HFF-Myc (cell line): ENCODE measurements at regions not wholly inside any gene's neighbourhood (a gene's known extent, or its start where the extent isn't known, plus 50 kb on each side); places are given as distances from the start of the nearest gene placed in this dataset.

Source experiments
- DNase-seq: peaks from one replicate; pipeline ENCODE4 v3.0.0-alpha.2; 2011; ENCODE audit warnings: low read depth; ENCODE audit errors: extremely low read depth
- H3K4me3 ChIP-seq: replicated peaks from 2 replicates; pipeline ENCODE4 v1.5.1; 2011; ENCODE audit warnings: low read depth, mild to moderate bottlenecking, control low read depth, low read length
- TF ChIP-seq, protein P1 (sequence below): IDR thresholded peaks from 2 replicates; pipeline ENCODE4 v1.5.1; 2012; ENCODE audit warnings: mild to moderate bottlenecking, low read depth, low read length, control low read depth; ENCODE audit errors: missing control alignments

DNA sequence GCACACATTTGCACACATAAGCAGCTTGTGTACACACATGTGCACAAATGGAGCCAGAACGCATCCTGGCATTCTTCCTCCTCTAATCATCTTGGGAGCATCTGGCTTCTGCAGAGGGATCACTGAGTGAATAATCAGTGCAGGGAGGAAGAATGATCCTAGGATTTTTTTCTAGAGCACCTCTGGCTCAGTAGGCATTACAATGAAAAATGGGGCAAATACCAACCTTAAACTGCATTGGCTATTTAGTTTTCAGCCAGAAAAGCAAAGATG is 205.7 kb upstream of the TCF21 start:
- DNase-seq = no peak
- no peak overlapping the region for H3K4me3 ChIP-seq
- TF ChIP-seq, protein P1, sequence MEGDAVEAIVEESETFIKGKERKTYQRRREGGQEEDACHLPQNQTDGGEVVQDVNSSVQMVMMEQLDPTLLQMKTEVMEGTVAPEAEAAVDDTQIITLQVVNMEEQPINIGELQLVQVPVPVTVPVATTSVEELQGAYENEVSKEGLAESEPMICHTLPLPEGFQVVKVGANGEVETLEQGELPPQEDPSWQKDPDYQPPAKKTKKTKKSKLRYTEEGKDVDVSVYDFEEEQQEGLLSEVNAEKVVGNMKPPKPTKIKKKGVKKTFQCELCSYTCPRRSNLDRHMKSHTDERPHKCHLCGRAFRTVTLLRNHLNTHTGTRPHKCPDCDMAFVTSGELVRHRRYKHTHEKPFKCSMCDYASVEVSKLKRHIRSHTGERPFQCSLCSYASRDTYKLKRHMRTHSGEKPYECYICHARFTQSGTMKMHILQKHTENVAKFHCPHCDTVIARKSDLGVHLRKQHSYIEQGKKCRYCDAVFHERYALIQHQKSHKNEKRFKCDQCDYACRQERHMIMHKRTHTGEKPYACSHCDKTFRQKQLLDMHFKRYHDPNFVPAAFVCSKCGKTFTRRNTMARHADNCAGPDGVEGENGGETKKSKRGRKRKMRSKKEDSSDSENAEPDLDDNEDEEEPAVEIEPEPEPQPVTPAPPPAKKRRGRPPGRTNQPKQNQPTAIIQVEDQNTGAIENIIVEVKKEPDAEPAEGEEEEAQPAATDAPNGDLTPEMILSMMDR = no peak

DNA sequence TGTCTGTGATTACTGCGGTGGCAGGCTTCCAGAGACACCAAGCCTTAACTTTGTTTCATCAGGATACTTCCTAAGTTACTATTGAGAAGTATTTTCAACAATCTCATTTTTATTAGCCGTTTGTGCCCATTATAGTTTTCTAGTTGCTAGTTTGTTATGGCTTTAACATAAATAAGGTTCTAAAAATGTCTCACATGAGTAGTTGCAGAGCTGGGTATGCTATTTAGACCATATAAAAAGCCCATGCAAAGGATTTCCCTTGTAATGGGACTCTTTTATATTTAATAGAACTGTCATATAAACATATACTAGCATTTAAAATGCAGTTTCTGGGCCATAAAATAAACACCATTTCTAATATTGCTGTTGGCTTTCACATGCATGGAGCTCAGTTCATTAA is 205.3 kb upstream of the TCF21 start:
- no peak overlapping the region for H3K4me3 ChIP-seq
- TF ChIP-seq, protein P1 = no peak

DNA sequence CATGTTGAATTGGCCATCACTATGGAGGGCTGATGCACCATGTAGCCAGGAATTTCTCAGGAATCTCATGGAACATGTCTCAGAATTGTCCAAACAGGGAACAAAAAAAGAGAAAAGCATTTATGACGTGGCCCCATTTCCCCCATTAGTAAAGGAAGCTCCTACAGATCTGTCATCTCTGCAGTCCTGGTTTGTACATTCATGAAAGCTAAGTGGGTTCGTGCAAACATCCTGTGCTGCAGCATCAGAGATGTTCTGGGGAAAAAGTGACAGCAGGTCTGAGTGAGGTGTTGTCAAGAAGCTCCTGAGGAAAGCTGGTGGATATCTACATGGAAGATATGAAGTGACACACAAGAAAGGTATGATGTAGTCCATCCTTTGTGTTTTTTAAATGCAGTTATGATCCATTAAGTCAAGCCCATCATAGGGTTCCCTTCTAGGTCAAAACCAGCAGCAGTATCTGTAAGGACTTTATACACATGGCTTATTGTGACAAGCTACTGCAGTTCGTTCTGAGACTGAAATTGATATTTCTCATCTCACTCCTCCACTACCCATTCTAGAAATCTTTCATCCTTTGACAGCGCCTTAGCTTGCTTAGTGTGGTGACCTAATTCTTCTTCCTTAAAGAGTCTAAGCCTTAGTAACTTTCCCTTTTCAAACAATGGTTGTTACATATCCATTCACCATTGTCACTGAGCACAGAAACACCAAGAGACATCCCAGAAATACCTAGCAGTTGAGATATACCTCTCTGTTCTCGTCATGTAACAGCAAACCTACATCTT is 200.0 kb upstream of the TCF21 start:
- DNase-seq = no peak
- no peak overlapping the region for H3K4me3 ChIP-seq
- TF ChIP-seq, protein P1 = no peak

More for the DNA sequence above, 205.3 kb upstream of the TCF21 start:
- no peak for DNase-seq

DNA sequence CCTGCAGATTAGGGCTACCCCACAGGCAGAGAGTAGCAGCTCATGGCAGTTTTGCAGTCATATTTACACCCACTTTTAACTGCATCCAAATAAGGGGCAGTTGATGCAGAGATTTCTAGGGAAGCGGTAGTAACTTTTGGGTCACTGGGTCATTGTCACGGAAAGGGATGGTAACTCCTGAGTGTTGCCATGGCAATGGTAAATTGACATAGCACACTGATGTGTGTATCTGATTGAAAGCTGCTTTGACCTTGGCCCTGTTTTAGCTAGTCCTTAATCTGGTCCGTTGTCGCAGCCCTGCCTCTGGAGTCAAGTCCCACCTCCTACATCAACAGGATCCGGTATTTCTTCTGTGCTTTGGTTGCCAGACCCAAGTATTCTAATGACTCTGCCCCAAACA is 199.1 kb upstream of the TCF21 start:
- H3K4me3 ChIP-seq = no peak overlapping the region
- TF ChIP-seq, protein P1 = no peak
- no peak for DNase-seq

DNA sequence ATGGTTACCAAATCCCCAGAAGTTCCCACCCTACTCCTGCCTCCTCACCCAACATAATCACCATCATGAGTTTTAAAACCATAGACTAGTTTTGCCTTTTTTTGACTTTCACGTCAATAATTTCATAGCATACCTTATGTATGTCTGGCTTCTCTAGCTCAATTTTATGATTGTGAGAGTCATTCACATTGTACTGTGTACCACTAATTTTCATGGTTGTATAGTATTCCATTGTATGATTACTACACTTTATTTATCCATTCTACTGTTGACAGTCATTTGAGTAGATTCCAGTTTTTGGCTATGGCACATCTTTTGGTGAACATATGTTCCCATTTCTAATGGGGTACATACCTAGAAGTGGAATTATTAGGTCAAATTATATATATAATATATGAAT is 195.3 kb upstream of the TCF21 start:
- TF ChIP-seq, protein P1 = no peak
- H3K4me3 ChIP-seq = no peak overlapping the region
- no peak for DNase-seq

DNA sequence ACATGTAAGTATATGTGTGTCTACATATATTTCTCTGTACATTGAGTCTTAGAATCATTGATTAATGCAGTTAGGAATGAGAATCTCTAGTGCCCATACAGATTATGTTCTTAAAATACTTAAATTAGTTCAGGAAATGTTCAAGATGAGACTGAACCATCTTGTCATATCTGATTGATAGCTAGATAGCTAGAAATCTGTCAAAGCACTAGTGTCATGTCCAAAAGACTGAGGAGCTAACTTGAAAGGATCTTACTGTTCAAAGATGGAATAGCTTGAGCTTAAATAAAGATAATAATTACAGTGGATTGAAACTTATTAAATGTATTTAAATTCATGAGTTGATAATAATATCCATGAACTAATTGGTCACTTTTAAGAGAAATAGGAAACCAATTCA is 191.7 kb upstream of the TCF21 start:
- DNase-seq = no peak
- no peak overlapping the region for H3K4me3 ChIP-seq
- TF ChIP-seq, protein P1 = no peak

DNA sequence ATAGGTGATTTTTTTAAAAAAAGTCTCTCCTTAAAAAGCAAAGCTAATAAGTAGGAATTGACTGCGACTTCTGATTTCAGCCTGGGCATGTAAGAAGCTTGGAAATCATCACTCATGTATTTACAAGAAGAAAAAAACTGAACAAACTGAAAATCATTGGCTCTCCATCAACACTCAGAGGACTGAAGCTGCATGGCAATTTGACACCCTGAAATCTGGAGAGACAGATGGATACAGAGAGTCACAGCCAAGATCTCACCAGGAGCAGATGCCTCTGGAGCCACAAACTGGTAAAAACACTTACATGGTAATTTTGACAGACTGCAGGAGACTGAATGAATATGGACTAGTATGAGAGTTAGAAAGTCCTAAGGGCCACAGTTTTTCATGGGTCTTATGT is 191.2 kb upstream of the TCF21 start:
- no peak for DNase-seq
- TF ChIP-seq, protein P1 = no peak
- H3K4me3 ChIP-seq = no peak overlapping the region
